Activated CD4-positive, alpha-beta T cell treated with anti-CD3 and anti-CD28 coated beads for 36 hours (primary cell): ENCODE measurements at regions not wholly inside any gene's neighbourhood (a gene's known extent, or its start where the extent isn't known, plus 50 kb on each side); places are given as distances from the start of the nearest gene placed in this dataset.
"Not testable (repeated sequence)": the region's sequence is repeated elsewhere in the genome, so short reads cannot be mapped to it uniquely, and the experiment has no call there.

Experiments used
- ATAC-seq: fragments of 200-7000 bp; cut with Tn5 transposase; one replicate; pipeline ENCODE4 v1.10.0; 2021; ENCODE audit warnings: mild to moderate bottlenecking, moderate library complexity
- CTCF ChIA-PET: fragments of 350-600 bp; sonication (Branson Sonifier 250); formaldehyde crosslinking; loops from one replicate; lab custom pipeline; 2021; ENCODE audit warnings: antibody characterized with exemption; lab: Charles Lee
- POLR2A ChIA-PET: fragments of 350-600 bp; sonication (Branson Sonifier 250); formaldehyde crosslinking; loops from one replicate; lab custom pipeline; 2021; ENCODE audit warnings: antibody characterized with exemption, inconsistent platforms; lab: Charles Lee
- DNase-seq: peaks from one replicate; pipeline ENCODE4 v3.0.0-alpha.2; 2020
- H3K27ac Mint-ChIP-seq: one replicate; pipeline ENCODE4 v1.8.0; 2021; ENCODE audit warnings: mixed read lengths
- H3K27me3 Mint-ChIP-seq: one replicate; pipeline ENCODE4 v1.8.0; 2021; ENCODE audit warnings: mixed read lengths
- H3K36me3 Mint-ChIP-seq: one replicate; pipeline ENCODE4 v1.8.0; 2021; ENCODE audit warnings: low read depth, mixed read lengths
- H3K4me1 Mint-ChIP-seq: one replicate; pipeline ENCODE4 v1.8.0; 2021; ENCODE audit warnings: mixed read lengths
- H3K4me3 Mint-ChIP-seq: one replicate; pipeline ENCODE4 v1.8.0; 2021; ENCODE audit warnings: mild to moderate bottlenecking, moderate library complexity, mixed read lengths
- H3K9me3 Mint-ChIP-seq: one replicate; pipeline ENCODE4 v1.8.0; 2021; ENCODE audit warnings: low read depth, mixed read lengths
- intact Hi-C, 2 experiments: fragments of 100-400 bp; cut with DNase I in 1 of 2; cut with micrococcal nuclease in 1 of 2; formaldehyde crosslinking; loops; one replicate each; pipeline versions ENCODE4 v1.14.2 to v1.15.1; 2022 to 2024; cut with DNase I, micrococcal nuclease

- DNase-seq = no peak
- Mint-ChIP-seq H3K36me3 (no peaks in the 10 kb centered on the region), H3K27me3 (no peaks in the 10 kb centered on the region), H3K4me3 (no peak overlapping the region), H3K27ac (no peak overlapping the region), H3K4me1 (no peaks in the 10 kb centered on the region), H3K9me3 (peaks cover 5% of the 10 kb centered on the region)
- ATAC-seq = no peak
- CTCF ChIA-PET = no interaction called here
- intact Hi-C loops = no loop called here
- POLR2A ChIA-PET = no interaction called here
Measured at GRCh38 chr18:34510926-34511325, 199.2 kb upstream of the DTNA start.

- H3K27me3 Mint-ChIP-seq = no peaks in the 10 kb centered on the region
- no peak for DNase-seq
- no peak overlapping the region for H3K4me3 Mint-ChIP-seq
- no peak overlapping the region for H3K27ac Mint-ChIP-seq
- no peaks in the 10 kb centered on the region for H3K36me3 Mint-ChIP-seq
- ATAC-seq = no peak
- ChIA-PET CTCF (no interaction called here), POLR2A (no interaction called here)
- H3K4me1 Mint-ChIP-seq = no peaks in the 10 kb centered on the region
- intact Hi-C loops = no loop called here
- H3K9me3 Mint-ChIP-seq = peaks cover 5% of the 10 kb centered on the region
Measured at GRCh38 chr18:34511435-34511834, 198.7 kb upstream of the DTNA start.

- peaks cover 7% of the 10 kb centered on the region for H3K9me3 Mint-ChIP-seq
- no peaks in the 10 kb centered on the region for H3K36me3 Mint-ChIP-seq
- no peaks in the 10 kb centered on the region for H3K4me1 Mint-ChIP-seq
- CTCF ChIA-PET = no interaction called here
- H3K27ac Mint-ChIP-seq = no peak overlapping the region
- H3K4me3 Mint-ChIP-seq = no peak overlapping the region
- POLR2A ChIA-PET = no interaction called here
- no peaks in the 10 kb centered on the region for H3K27me3 Mint-ChIP-seq
- intact Hi-C loops = no loop called here
- no peak for ATAC-seq
- DNase-seq = no peak
Measured at GRCh38 chr18:34511879-34512278, 198.2 kb upstream of the DTNA start.

GRCh38 chr18:34514238-34514637 is 195.9 kb upstream of the DTNA start:
- Mint-ChIP-seq H3K9me3 (peaks cover 7% of the 10 kb centered on the region), H3K4me3 (no peak overlapping the region), H3K4me1 (no peaks in the 10 kb centered on the region), H3K27me3 (no peaks in the 10 kb centered on the region), H3K27ac (no peak overlapping the region), H3K36me3 (no peaks in the 10 kb centered on the region)
- ChIA-PET CTCF (no interaction called here), POLR2A (no interaction called here)
- no peak for ATAC-seq
- intact Hi-C loops = no loop called here
- no peak for DNase-seq

- H3K27me3 Mint-ChIP-seq = no peaks in the 10 kb centered on the region
- peaks cover 7% of the 10 kb centered on the region for H3K9me3 Mint-ChIP-seq
- H3K4me3 Mint-ChIP-seq = no peak overlapping the region
- no peaks in the 10 kb centered on the region for H3K36me3 Mint-ChIP-seq
- H3K4me1 Mint-ChIP-seq = no peaks in the 10 kb centered on the region
- ATAC-seq (no peak), DNase-seq (no peak)
- H3K27ac Mint-ChIP-seq = no peak overlapping the region
- ChIA-PET CTCF (no interaction called here), POLR2A (no interaction called here)
- intact Hi-C loops = no loop called here
Measured at GRCh38 chr18:34514957-34515356, 195.1 kb upstream of the DTNA start.

GRCh38 chr18:34516355-34516754 is 193.7 kb upstream of the DTNA start:
- H3K4me1 Mint-ChIP-seq, H3K27ac Mint-ChIP-seq, H3K4me3 Mint-ChIP-seq, H3K27me3 Mint-ChIP-seq, POLR2A ChIA-PET, H3K36me3 Mint-ChIP-seq, DNase-seq, ATAC-seq, intact Hi-C loops, CTCF ChIA-PET: not testable (repeated sequence)
- peaks cover 13% of the 10 kb centered on the region for H3K9me3 Mint-ChIP-seq

- H3K27me3 Mint-ChIP-seq, H3K36me3 Mint-ChIP-seq, ATAC-seq, POLR2A ChIA-PET, intact Hi-C loops, CTCF ChIA-PET, DNase-seq, H3K4me1 Mint-ChIP-seq, H3K4me3 Mint-ChIP-seq, H3K27ac Mint-ChIP-seq: not testable (repeated sequence)
- H3K9me3 Mint-ChIP-seq = peaks cover 13% of the 10 kb centered on the region
Measured at GRCh38 chr18:34516996-34517395, 193.1 kb upstream of the DTNA start.

GRCh38 chr18:34521040-34521439 is 189.1 kb upstream of the DTNA start:
- POLR2A ChIA-PET = no interaction called here
- intact Hi-C loops = no loop called here
- H3K4me3 Mint-ChIP-seq = no peak overlapping the region
- CTCF ChIA-PET = no interaction called here
- H3K36me3 Mint-ChIP-seq = no peaks in the 10 kb centered on the region
- no peak overlapping the region for H3K27ac Mint-ChIP-seq
- ATAC-seq = no peak
- peaks cover 8% of the 10 kb centered on the region for H3K9me3 Mint-ChIP-seq
- no peaks in the 10 kb centered on the region for H3K27me3 Mint-ChIP-seq
- H3K4me1 Mint-ChIP-seq = no peaks in the 10 kb centered on the region
- no peak for DNase-seq

- H3K9me3 Mint-ChIP-seq = peaks cover 5% of the 10 kb centered on the region
- no peaks in the 10 kb centered on the region for H3K27me3 Mint-ChIP-seq
- DNase-seq = no peak
- CTCF ChIA-PET = no interaction called here
- H3K27ac Mint-ChIP-seq = no peak overlapping the region
- intact Hi-C loops = no loop called here
- ATAC-seq = no peak
- no peaks in the 10 kb centered on the region for H3K36me3 Mint-ChIP-seq
- POLR2A ChIA-PET = no interaction called here
- H3K4me3 Mint-ChIP-seq = no peak overlapping the region
- H3K4me1 Mint-ChIP-seq = no peaks in the 10 kb centered on the region
Measured at GRCh38 chr18:34522603-34523002, 187.5 kb upstream of the DTNA start.

GRCh38 chr18:34525244-34525643 is 184.9 kb upstream of the DTNA start:
- Mint-ChIP-seq H3K4me1 (no peaks in the 10 kb centered on the region), H3K27me3 (no peaks in the 10 kb centered on the region), H3K9me3 (peaks cover 5% of the 10 kb centered on the region), H3K27ac (no peak overlapping the region), H3K4me3 (no peak overlapping the region), H3K36me3 (no peaks in the 10 kb centered on the region)
- intact Hi-C loops = no loop called here
- ChIA-PET CTCF (no interaction called here), POLR2A (no interaction called here)
- DNase-seq = no peak
- ATAC-seq = no peak

- no peak for DNase-seq
- no peaks in the 10 kb centered on the region for H3K27me3 Mint-ChIP-seq
- H3K4me3 Mint-ChIP-seq = no peak overlapping the region
- no peaks in the 10 kb centered on the region for H3K4me1 Mint-ChIP-seq
- no peaks in the 10 kb centered on the region for H3K36me3 Mint-ChIP-seq
- POLR2A ChIA-PET = no interaction called here
- ATAC-seq = no peak
- no peaks in the 10 kb centered on the region for H3K9me3 Mint-ChIP-seq
- H3K27ac Mint-ChIP-seq = no peak overlapping the region
- intact Hi-C loops = no loop called here
- CTCF ChIA-PET = interaction anchor here (0.5 to 1.0 kb wide), 2 partner anchors 45 to 56 kb away, joined by 3 read pairs; no protein-coding TSS in a partner anchor
Measured at GRCh38 chr18:34528177-34528576, 181.9 kb upstream of the DTNA start.

GRCh38 chr18:34529358-34530335 is 180.5 kb upstream of the DTNA start:
- H3K9me3 Mint-ChIP-seq = peaks cover 1% of the 10 kb centered on the region
- no peak overlapping the region for H3K4me3 Mint-ChIP-seq
- no peaks in the 10 kb centered on the region for H3K4me1 Mint-ChIP-seq
- no peaks in the 10 kb centered on the region for H3K27me3 Mint-ChIP-seq
- no peaks in the 10 kb centered on the region for H3K36me3 Mint-ChIP-seq
- intact Hi-C loops = no loop called here
- ChIA-PET POLR2A (no interaction called here), CTCF (interaction anchor here (0.6 kb wide), 1 partner anchor 1348 kb away, joined by 3 read pairs; no protein-coding TSS in a partner anchor)
- no peak for DNase-seq
- no peak overlapping the region for H3K27ac Mint-ChIP-seq
- no peak for ATAC-seq
